Astrocyte of the hippocampus (primary cell): ENCODE measurements at regions not wholly inside any gene's neighbourhood (a gene's known extent, or its start where the extent isn't known, plus 50 kb on each side); places are given as distances from the start of the nearest gene placed in this dataset.

Experiments
- DNase-seq: peaks from one replicate; pipeline ENCODE4 v3.0.0; 2011; ENCODE audit warnings: low read depth, low spot score

- no peak for DNase-seq
Measured at GRCh38 chrX:16488959-16489358, 161.0 kb upstream of the S100G start.

GRCh38 chrX:16491461-16491860 lies 158.5 kb upstream of the S100G start:
- no peak for DNase-seq

- DNase-seq: no peak
Measured at GRCh38 chrX:16496175-16496574, 153.8 kb upstream of the S100G start.

- peak; percentile 44 for DNase-seq
Measured at GRCh38 chrX:16511796-16512776, 137.9 kb upstream of the S100G start.

GRCh38 chrX:16516232-16516876 lies 133.6 kb upstream of the S100G start:
- no peak for DNase-seq

- no peak for DNase-seq
Measured at GRCh38 chrX:16517039-16517605, 132.8 kb upstream of the S100G start.

- DNase-seq: no peak
Measured at GRCh38 chrX:16518131-16518530, 131.8 kb upstream of the S100G start.

- DNase-seq: no peak
Measured at GRCh38 chrX:16524316-16524715, 125.6 kb upstream of the S100G start.

GRCh38 chrX:16526003-16526402 lies 124.0 kb upstream of the S100G start:
- no peak for DNase-seq

GRCh38 chrX:16528620-16529019 lies 121.3 kb upstream of the S100G start:
- DNase-seq: no peak
